Left cardiac atrium (tissue), 4 donors: ENCODE measurements at regions not wholly inside any gene's neighbourhood (a gene's known extent, or its start where the extent isn't known, plus 50 kb on each side); places are given as distances from the start of the nearest gene placed in this dataset.
"Not testable (repeated sequence)": the region's sequence is repeated elsewhere in the genome, so short reads cannot be mapped to it uniquely, and the experiment has no call there.

Experiments used
- ATAC-seq, 2 donors: fragments of 200-7000 bp; cut with Tn5 transposase; one replicate each; pipeline ENCODE4 v1.9.1; 2020; ENCODE audit warnings: mild to moderate bottlenecking in 2 of 2, moderate library complexity in 2 of 2
- DNase-seq: peaks from one replicate; pipeline ENCODE4 v3.0.0-alpha.2; 2020
- intact Hi-C, 2 donors: fragments of 100-400 bp; cut with DNase I; formaldehyde crosslinking; loops; one replicate each; pipeline versions ENCODE4 v1.14.1 to v1.15.1; 2022 to 2023
- donor health status: DM: no; HTN: yes; CAD: no.
- donor health status: DM: no; HTN: yes; CAD: no; lungs with severe emphysema.
- donor health status: DM: yes; HTN: yes; CAD: no.
- donor health status: Dilated cardiomyopathy.

DNA sequence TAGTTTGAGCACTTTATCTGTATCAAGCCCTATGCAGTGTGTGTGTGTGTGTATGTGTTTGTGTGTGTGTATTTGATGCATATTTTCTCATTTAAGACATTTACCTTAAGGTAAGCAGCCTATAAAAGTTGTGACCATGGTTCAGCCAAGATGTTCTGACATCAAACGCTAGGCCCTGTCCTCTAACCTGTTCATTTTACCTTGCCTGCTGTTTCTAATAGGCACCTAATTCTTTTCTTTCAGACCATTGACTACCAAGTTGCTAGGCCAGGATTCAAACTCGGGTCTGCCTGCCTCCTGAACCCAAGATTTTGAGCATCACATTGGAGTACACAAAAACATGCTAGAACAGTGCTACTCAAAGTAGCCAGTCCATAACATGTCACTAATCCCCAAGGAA lies 274.5 kb downstream of the PLK2 start:
- intact Hi-C loops, result loop anchor here in 1 of 2 donors (10.0 kb wide), 1 partner anchor 301 kb away; no protein-coding TSS in a partner anchor
- DNase-seq, result no peak
- no peak for ATAC-seq

DNA sequence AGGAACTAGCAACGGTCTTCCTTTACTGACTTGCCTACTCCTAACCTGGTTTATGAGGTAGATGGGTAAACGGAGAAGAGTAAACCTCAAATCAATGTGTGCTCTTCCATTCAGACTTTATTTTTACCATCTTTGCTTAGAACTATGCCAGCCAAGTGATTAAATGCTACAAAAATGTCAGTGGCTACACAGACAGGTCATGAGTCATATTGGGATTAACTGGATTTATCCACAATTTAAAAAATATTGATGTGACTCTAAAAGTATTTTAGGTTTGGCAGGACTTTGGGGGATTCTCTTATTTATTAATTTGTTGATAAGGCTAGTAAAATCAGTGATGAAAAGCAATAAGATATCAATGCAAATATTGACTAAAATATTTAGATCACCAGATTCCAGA lies 275.0 kb downstream of the PLK2 start:
- intact Hi-C loops, result loop anchor here in 1 of 2 donors (10.0 kb wide), 1 partner anchor 300 kb away; no protein-coding TSS in a partner anchor
- no peak for ATAC-seq
- no peak for DNase-seq

DNA sequence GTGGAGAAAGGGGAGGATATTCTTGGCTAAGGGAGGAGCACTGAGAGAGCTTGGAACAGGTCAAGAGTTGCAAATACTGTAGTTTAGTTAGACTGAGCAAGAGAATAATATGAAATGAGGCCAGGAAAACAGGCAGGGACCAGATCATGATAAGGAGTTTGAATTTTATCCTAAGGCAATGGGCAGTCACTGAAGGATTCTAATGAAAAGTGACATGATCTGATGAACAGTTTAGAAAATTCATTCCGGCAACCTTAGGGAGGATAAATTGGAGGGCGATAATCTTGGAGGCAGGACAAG lies 276.1 kb downstream of the PLK2 start:
- no peak for ATAC-seq
- intact Hi-C loops, result loop anchor here in 1 of 2 donors (10.0 kb wide), 1 partner anchor 299 kb away; no protein-coding TSS in a partner anchor

DNA sequence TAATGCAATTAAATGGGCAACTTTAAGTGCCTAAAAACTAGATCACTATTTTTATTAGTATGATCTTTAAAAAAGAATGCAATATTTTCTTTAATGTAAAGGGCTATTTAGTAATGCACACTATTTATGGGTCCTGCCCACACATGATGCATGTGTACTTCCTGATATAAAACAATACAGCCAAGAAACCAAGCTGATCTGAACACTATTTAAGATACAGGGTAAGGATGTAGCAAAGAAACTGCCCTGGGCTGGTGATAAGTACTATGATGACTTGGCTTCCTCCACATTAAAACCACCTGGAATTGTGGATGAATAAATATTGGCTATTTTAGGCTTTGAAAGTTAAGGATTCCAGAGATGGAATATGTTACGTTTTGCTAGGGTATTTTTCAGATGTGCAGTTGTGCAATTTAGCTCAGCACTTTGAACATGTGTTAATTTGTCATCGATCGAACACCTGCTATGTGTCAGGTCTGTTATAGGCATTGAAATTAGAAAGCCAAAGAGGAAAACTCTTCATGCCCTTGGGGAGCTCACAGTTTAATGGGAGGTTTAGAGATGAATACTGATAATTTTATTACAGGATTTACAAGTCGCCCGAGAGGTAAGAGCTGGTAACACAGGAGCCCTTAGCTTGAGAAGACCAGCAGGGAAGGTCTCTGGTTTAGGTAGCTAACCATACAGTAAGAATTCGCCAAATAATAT lies 276.7 kb downstream of the PLK2 start:
- ATAC-seq (no peak), DNase-seq (no peak)
- intact Hi-C loops, result loop anchor here in 1 of 2 donors (10.0 kb wide), 1 partner anchor 298 kb away; no protein-coding TSS in a partner anchor

More for the DNA sequence above, 276.1 kb downstream of the PLK2 start:
- no peak for DNase-seq

DNA sequence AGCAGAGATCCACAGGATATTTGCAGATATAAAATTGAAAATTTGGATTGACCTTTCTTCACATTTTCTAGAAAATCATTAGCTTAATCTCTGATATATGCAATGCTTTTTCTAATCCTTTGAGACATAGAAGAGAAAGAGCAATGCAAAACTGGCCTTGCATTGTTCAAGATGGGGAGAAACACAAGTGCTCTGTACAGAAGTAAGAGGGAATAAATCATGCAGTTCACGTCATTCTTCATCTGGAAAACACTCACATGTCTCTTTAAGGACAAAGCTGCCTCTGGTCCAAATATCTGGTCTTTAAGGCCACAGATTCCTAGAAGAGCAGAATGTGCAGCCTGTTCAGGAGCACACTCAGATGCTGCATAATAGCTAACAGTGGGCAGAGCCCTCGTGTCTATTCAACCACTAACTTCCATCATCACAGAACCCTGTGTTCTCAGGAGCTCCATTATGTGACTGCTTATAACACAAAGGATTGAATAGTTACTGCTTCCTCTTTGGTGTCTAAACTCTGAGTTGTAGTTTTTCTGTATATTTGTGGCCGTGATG lies 277.5 kb downstream of the PLK2 start:
- DNase-seq (no peak), ATAC-seq (no peak)
- intact Hi-C loops, result loop anchor here in 1 of 2 donors (10.0 kb wide), 1 partner anchor 298 kb away; no protein-coding TSS in a partner anchor

DNA sequence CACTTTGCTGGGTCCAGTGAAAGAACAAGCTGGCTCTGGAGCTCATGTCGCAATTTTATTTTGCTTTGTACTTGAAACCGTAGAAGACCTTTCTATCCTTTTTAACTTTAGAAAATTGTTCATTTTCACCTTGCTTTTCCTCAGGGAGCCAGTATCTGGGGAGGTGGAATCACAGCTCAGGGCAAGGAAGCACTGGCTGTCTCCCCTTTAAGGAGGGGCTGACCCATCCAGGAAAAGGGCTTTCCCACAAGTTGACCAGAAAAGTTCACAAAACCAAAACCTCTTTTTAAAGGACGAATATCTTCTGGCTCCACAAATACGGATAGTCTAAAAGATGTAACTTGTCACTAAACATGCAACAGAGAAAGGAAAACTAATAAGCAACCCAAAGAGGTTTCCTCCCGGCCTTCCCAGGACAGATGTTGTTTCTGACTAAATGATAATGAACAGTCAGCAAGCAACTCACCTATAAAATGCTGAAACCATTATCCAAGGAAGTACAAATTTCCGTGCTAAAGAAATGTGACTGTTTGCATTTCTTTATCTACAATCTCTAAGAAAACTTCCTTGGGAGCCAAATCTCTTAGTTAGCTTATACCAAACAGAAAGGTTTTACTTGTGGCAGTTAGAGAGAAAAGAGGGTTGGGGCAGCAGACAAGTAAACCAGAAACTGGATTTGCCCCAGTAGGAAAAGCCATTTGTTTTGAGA lies 278.2 kb downstream of the PLK2 start:
- intact Hi-C loops, result loop anchor here in 1 of 2 donors (10.0 kb wide), 1 partner anchor 297 kb away; no protein-coding TSS in a partner anchor
- ATAC-seq (no peak), DNase-seq (no peak)

DNA sequence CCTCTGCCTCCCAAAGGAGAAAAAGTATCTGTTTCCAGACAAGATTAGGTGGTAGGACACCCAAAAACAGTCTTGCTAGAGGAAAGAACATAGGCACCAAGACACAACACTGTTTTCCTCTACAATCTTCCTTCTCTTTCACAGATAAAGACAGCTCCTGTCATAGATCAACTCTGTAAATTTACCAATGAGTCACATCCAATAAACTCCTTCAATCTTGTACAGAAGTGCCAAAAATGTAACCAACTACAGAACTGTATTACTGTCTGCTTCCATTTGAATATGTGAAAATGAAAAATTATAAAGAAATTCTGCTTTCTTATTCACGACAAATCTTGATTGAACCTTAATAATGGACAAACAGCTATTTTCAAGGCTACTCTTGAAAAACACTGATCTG lies 286.9 kb downstream of the PLK2 start:
- ATAC-seq (no peak), DNase-seq (no peak)
- intact Hi-C loops, result no loop called here

DNA sequence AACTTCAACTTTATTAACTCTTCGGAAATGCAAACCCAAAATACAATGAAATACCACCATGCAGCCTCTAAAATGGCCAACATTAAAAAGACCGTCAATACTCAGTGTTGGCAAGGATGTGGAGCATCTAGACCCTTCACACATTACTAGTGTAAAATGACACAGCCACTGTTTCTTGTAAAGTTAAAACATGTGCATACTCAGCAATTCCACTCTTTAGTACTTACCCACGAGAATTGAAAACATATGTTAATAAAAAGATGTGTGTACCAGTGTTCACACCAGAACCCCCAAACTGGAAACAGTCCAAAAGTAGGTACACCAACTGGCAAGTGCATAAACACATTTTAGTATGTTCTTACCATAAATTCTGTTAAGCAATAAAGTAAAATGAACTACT lies 294.7 kb downstream of the PLK2 start:
- no peak for ATAC-seq
- DNase-seq, result no peak
- intact Hi-C loops, result no loop called here

DNA sequence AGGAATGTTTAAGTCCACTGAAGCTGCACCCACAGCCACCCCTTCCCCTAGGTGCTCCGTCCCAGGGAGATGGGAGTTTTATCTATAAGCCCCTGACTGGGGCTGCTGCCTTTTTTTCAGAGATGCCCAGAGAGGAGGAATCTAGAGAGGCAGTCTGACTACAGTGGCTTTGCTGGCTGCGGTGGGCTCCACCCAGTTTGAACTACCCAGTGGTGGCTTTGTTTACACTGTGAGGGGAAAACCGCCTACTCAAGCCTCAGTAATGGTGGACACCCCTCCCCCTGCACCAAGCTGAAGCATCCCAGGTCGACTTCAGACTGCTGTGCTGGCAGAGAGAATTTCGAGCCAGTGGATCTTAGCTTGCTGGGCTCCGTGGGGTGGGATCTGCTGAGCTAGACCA lies 298.0 kb downstream of the PLK2 start:
- intact Hi-C loops, DNase-seq, ATAC-seq: not testable (repeated sequence)

DNA sequence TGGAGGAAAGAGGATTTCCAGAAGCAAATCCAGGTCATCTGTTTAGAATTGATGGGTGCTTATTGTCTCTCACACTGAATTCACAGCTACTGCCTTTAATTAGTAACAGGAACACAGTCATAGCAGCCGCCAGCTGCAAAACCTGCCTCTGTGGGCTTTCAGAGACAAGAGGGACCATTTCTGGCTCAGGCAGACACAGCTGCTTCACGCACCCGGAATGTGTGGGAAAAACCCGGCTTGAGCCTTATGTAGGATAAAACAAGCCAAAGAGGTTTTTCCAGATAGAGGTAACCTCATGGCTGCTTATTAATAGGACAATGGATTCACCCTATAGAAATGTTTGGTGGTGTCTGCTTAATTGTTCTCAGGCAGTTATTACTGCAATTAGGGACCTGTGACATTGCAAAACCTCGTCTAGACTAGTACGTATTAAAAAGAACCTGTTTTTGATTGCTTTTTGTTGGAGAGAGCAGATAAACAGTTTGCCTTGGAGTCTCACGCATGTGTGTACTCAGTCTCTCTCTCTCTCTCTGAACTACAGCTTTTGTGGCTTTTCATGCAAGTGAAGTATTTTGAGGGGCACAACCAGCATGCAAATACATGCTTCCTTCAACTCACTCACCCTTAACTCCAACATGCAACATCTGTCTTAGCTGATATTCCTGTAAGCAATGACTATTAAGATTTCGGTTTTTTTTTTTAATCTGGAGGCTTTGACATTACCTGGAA lies 302.7 kb downstream of the PLK2 start:
- ATAC-seq (peak in 1 of 2 donors; percentile 72), DNase-seq (no peak)
- intact Hi-C loops, result no loop called here

DNA sequence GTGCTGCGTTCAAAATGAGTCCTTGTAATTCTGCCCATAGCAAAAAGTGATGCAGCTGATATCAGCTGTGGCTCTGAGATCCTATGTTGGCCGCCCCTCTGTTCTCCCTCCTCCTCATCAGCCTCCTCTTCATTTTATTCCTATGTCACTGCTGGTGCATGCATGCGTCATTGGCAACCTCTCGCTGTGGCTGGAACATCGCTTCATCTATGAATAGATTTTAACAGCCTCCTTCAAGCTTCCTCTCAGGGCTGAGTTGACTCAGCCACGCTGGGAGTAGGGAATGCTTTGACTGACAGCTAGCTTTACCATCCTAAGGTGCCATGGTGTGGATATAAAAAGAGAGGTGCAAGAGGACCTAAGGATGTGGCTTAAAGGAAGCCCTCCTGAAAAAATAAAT lies 303.5 kb downstream of the PLK2 start:
- peak; percentile 57 to 95 for ATAC-seq
- intact Hi-C loops, result no loop called here
- peak; percentile 45 for DNase-seq

DNA sequence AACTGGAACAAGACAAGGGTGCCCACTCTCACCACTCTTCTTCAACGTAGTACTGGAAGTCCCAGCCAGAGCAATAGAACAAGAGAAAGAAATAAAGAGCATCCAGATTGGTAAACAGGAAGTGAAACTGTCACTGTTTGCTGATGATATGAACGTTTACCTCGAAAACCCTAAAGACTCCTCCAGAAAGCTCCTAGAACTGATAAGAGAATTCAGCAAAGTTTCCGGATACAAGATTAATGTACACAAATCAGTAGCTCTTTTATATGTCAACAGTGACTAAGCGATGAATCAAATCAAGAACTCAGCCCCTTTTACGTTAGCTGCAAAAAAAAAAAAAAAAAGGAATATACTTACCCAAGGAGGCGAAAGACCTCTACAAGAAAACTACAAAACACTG lies 306.6 kb downstream of the PLK2 start:
- intact Hi-C loops, result no loop called here

DNA sequence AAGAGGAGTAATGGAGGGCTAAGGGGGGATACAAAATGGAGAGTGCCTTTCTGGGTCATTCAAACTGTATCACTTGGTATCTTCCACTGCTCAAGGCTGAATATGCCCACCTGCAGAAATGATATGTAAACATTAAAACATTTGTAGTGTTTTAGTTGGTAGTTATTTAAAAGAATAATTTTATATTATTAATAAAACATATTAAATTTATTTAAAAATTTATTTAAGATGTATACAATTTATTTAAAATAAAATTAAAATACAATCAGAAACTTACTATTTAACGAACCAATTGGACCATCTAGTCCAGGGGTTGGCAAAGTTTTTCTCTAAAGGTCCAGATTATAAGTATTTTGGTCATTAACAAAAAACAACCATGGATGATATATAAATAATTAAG lies 308.5 kb downstream of the PLK2 start:
- ATAC-seq (no peak), DNase-seq (no peak)
- intact Hi-C loops, result no loop called here

More for the DNA sequence above, 306.6 kb downstream of the PLK2 start:
- DNase-seq, result no peak
- no peak for ATAC-seq

DNA sequence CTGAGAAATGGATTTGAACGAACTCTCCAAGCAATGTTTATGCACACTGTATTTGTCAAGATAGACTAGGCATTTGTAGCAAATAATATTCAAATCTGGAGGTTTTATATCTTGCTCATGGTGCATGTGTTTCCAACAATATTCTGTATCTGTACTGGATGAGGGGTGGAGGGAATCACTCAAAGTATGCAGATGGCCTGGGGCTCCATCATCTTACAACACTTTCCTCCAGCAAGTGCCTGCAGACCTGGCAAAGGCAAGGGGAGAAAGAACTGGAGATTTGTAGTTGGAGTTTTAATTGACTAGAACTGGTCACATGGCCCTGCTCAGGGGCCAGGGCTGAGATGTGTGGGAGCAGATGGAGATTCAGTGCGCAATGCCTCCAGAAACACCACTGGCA lies 309.0 kb downstream of the PLK2 start:
- DNase-seq (no peak), ATAC-seq (no peak)
- intact Hi-C loops, result no loop called here

DNA sequence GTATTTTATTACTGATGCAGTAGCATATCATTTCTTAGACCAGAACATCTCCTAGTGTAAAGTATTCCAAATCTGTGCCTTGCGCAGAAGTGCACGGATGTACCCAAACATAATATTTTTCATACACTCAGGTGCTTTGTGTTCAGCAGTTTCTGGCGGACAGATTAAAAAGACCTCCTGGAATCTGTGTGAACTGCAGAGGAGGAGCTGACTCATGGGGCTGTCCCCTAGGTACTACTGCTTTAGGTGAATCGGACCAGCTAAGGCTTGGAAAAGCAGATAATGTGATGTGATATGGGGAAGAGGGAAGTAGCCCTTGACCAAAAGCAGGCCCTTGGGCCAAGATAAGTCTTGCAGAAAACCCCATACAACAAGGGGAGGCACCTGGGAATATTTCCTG lies 310.1 kb downstream of the PLK2 start:
- no peak for ATAC-seq
- intact Hi-C loops, result no loop called here

DNA sequence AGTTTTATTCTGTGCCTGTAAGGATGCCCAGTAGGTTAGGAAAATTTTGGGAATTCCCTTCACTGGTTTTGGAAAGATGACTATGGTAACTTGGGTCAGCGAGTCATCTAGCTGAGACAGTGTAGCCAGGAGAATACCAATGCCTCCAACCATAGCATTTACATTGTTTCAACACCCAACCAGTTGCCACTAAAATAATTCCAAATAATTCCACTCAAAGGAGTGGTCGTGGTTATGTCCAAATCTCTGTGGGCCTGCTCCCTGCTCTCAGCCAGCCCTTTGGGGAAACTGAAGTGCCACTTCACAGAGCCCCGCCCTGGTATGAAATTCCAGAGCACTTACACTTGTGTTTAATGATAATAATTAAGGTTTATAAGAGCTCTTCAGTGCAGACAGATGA lies 310.5 kb downstream of the PLK2 start:
- DNase-seq, result no peak
- intact Hi-C loops, result no loop called here

More for the DNA sequence above, 310.1 kb downstream of the PLK2 start:
- no peak for DNase-seq

DNA sequence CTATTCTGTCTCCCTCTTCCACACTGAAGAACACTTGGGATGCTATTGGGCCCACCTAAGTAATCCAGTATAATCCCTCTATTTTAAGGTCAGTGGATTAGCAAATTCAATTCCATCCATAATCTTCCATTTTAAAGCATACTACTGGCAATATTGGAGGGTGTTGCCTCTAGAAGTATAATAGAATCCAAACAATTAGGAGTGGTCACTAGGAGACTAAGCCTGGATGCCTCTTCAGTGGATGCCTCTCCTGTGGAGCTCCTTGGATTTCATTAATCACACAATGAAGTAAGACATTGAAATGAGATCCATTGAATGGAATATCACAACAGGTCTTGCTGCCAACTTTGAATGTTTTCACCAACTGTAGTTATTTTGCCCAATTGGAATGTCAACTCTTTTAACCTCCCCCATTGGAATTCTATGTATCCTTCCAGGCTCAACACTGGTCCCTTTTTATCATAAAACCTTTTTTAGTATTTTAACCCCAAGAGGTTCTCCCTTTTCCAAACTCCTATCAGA lies 311.6 kb downstream of the PLK2 start:
- intact Hi-C loops, result no loop called here
- ATAC-seq (no peak), DNase-seq (no peak)

More for the DNA sequence above, 310.5 kb downstream of the PLK2 start:
- no peak for ATAC-seq

DNA sequence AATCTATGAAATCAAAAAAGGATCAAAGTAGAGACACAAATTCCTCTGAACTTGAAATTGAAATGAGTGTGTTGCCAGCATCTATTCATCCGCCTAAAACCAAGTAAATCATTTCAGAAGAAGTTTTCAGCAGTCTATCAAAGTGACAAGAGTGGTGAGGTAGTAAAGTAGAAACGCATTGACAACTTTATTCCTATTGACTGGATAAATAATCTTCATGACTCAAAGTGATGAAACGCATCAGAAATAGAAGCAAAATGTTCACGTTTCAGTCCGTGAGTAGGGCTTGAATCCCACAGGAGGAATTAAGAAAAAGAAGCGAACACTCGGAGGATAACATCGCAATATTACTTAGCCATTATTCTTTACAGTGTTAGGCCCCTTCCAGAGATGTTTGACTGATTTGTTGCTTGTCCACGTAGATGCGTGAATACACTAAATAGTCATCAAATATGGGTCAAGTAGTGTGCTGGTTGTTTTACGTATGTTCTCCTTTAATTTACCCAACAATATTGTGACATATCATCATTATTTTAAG lies 314.4 kb downstream of the PLK2 start:
- DNase-seq, result no peak
- ATAC-seq, result no peak
- intact Hi-C loops, result no loop called here

DNA sequence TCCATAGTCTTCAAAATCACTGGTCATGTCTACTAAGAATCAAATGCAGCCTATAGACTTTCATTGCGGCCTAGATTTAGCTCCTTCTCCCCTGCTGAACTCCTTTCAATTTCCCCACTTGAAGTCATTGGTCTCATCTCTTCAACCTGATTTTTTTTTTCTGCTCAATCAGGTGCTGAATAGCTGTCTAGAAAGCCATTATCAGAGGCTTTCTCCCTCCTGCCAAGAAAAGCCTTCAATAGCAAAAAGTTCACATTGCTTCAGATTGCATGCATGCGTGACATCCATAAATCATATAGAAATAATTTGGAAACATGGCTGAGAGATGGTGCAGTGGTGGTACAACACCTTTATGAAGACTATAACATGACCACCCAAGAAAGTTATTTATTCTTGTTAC lies 316.2 kb downstream of the PLK2 start:
- DNase-seq (no peak), ATAC-seq (no peak)
- intact Hi-C loops, result no loop called here
